HCT116 (cell line): ENCODE measurements at regions not wholly inside any gene's neighbourhood (a gene's known extent, or its start where the extent isn't known, plus 50 kb on each side); places are given as distances from the start of the nearest gene placed in this dataset.

Experiments
- ATAC-seq: fragments of 200-7000 bp; cut with Tn5 transposase; 2 replicates; pipeline ENCODE4 v1.9.1; 2020; ENCODE audit warnings: mild to moderate bottlenecking, moderate library complexity
- BruUV-seq: library from RNA; stranded (reverse); fragments of 400-500 nt; replicated peaks from 2 replicates; lab custom pipeline; 2021; lab: Mats Ljungman, UMichigan
- CTCF ChIA-PET: fragments of 300-600 bp; sonication (Branson Sonifier 250); formaldehyde crosslinking; loops from one replicate; lab custom pipeline; 2021; ENCODE audit warnings: antibody characterized with exemption; lab: Charles Lee
- POLR2A ChIA-PET: fragments of 300-600, 350-600 bp; sonication (Branson Sonifier 250); formaldehyde crosslinking; loops from one replicate; lab custom pipeline; 2021; ENCODE audit warnings: antibody characterized with exemption; lab: Charles Lee
- RAD21 ChIA-PET, 2 experiments: fragments of 300-600 bp; sonication (Branson Sonifier 250); formaldehyde crosslinking; loops; one replicate each; lab custom pipeline; 2023; ENCODE audit warnings: low total read pairs in 2 of 2; ENCODE audit not compliant: uncharacterized antibody in 2 of 2, unreplicated experiment in 2 of 2, low non-redundant PET in 1 of 2; lab: Charles Lee
- DNase-seq: peaks from one replicate; pipeline ENCODE4 v3.0.0-alpha.2; 2010; ENCODE audit warnings: low read depth, low spot score
- H2AFZ ChIP-seq: fragments of 200-600 bp; shearing (Covaris generic), sonication (generic); 2 replicates; pipeline ENCODE4 v1.6.1; 2017; ENCODE audit warnings: low read depth, mixed run types, mixed read lengths, antibody characterized with exemption, low read length; ENCODE audit not compliant: poor library complexity, severe bottlenecking
- H3K27ac ChIP-seq: 2 replicates; pipeline ENCODE4 v1.5.1; 2012; ENCODE audit warnings: low read depth, low read length
- H3K27me3 ChIP-seq: fragments of 200-600 bp; sonication (generic); 2 replicates; pipeline ENCODE4 v1.6.1; 2016; ENCODE audit warnings: mixed run types, low read length, mixed read lengths; ENCODE audit not compliant: insufficient read depth
- H3K36me3 ChIP-seq, 2 experiments: fragments of 200-500 bp in 1 of 2; fragments of 200-600 bp in 1 of 2; sonication (Bioruptor generic) in 1 of 2; sonication (generic) in 1 of 2; 2 replicates each; pipeline versions ENCODE4 v1.5.1 to v1.6.1; 2014 to 2016; ENCODE audit warnings: low read length in 2 of 2, inconsistent platforms in 1 of 2, mixed read lengths in 1 of 2, mixed run types in 1 of 2; ENCODE audit not compliant: insufficient read depth in 2 of 2, control insufficient read depth in 1 of 2
- H3K4me1 ChIP-seq, 2 experiments: fragments of 200-600 bp in 1 of 2; sonication (generic) in 1 of 2; 2 replicates each; pipeline versions ENCODE4 v1.5.1 to v1.6.1; 2012 to 2017; ENCODE audit warnings: low read length in 2 of 2, inconsistent platforms in 1 of 2, mild to moderate bottlenecking in 1 of 2, mixed read lengths in 1 of 2, mixed run types in 1 of 2, moderate library complexity in 1 of 2; ENCODE audit not compliant: insufficient read depth in 2 of 2, control insufficient read depth in 1 of 2
- H3K4me2 ChIP-seq: fragments of 200-600 bp; sonication (generic); 2 replicates; pipeline ENCODE4 v1.6.1; 2017; ENCODE audit warnings: mixed run types, low read length, mixed read lengths
- H3K4me3 ChIP-seq, 2 experiments: fragments of 200-600 bp in 1 of 2; sonication (generic) in 1 of 2; replicated peaks in 1 of 2; 2 replicates each; pipeline ENCODE4 v1.5.1; 2011 to 2016; ENCODE audit warnings: low read length in 2 of 2, control low read depth in 1 of 2, low read depth in 1 of 2, mild to moderate bottlenecking in 1 of 2, mixed read lengths in 1 of 2, mixed run types in 1 of 2
- H3K79me2 ChIP-seq: fragments of 200-600 bp; sonication (generic); 2 replicates; pipeline ENCODE4 v1.6.1; 2017; ENCODE audit warnings: mild to moderate bottlenecking, mixed run types, low read length, moderate library complexity, mixed read lengths; ENCODE audit not compliant: insufficient read depth
- H3K9ac ChIP-seq: fragments of 200-600 bp; sonication (generic); 2 replicates; pipeline ENCODE4 v1.6.1; 2016; ENCODE audit warnings: low read length, mixed read lengths
- H3K9me2 ChIP-seq: fragments of 200-600 bp; sonication (generic), shearing (Covaris generic); 2 replicates; pipeline ENCODE4 v1.6.1; 2017; ENCODE audit warnings: mixed run types, mild to moderate bottlenecking, moderate library complexity; ENCODE audit not compliant: insufficient read depth
- H3K9me3 ChIP-seq, 2 experiments: fragments of 200-500 bp in 1 of 2; fragments of 200-600 bp in 1 of 2; sonication (Bioruptor generic) in 1 of 2; sonication (generic) in 1 of 2; 2 replicates each; pipeline ENCODE4 v1.6.1; 2014 to 2017; ENCODE audit warnings: low read length in 2 of 2, mixed read lengths in 2 of 2, inconsistent platforms in 1 of 2, low read depth in 1 of 2, mild to moderate bottlenecking in 1 of 2, mixed run types in 1 of 2, moderate library complexity in 1 of 2; ENCODE audit not compliant: control insufficient read depth in 1 of 2, insufficient read depth in 1 of 2
- H4K20me1 ChIP-seq: fragments of 200-600 bp; sonication (generic), shearing (Covaris generic); 2 replicates; pipeline ENCODE4 v1.6.1; 2017; ENCODE audit warnings: mixed run types, mild to moderate bottlenecking, moderate library complexity; ENCODE audit not compliant: insufficient read depth
- CBX3 ChIP-seq: IDR thresholded peaks from 2 replicates; pipeline ENCODE4 v1.6.1; 2012; ENCODE audit warnings: low read depth
- CTCF ChIP-seq, 3 experiments: fragments of 200-600 bp in 1 of 3; sonication (generic) in 1 of 3; IDR thresholded peaks in 2 of 3; conservative IDR thresholded peaks in 1 of 3; 2 replicates each; pipeline ENCODE4 v1.5.1; 2012 to 2017; ENCODE audit warnings: low read depth in 2 of 3, low read length in 2 of 3, antibody characterized with exemption in 1 of 3, borderline replicate concordance in 1 of 3, control low read depth in 1 of 3, mild to moderate bottlenecking in 1 of 3, mixed read lengths in 1 of 3, mixed run types in 1 of 3, moderate library complexity in 1 of 3; ENCODE audit not compliant: insufficient read depth in 1 of 3
- EGR1 ChIP-seq: IDR thresholded peaks from 2 replicates; pipeline ENCODE4 v1.6.1; 2012; ENCODE audit warnings: low read depth
- ELF1 ChIP-seq: IDR thresholded peaks from 2 replicates; pipeline ENCODE4 v1.6.1; 2012; ENCODE audit warnings: low read depth, borderline replicate concordance
- EZH2 ChIP-seq: fragments of 200-600 bp; sonication (generic); IDR thresholded peaks from 2 replicates; pipeline ENCODE4 v1.6.1; 2017; ENCODE audit warnings: antibody characterized with exemption, mixed run types
- MAX ChIP-seq: IDR thresholded peaks from 2 replicates; pipeline ENCODE4 v1.6.1; 2012
- POLR2A ChIP-seq: IDR thresholded peaks from 2 replicates; pipeline ENCODE4 v1.7.0; 2011; ENCODE audit warnings: borderline replicate concordance; ENCODE audit not compliant: insufficient read depth, insufficient read length; ENCODE audit errors: extremely low read depth
- POLR2AphosphoS5 ChIP-seq: IDR thresholded peaks from 2 replicates; pipeline ENCODE4 v1.6.1; 2011; ENCODE audit warnings: mild to moderate bottlenecking, low read depth, low read length, moderate library complexity
- RAD21 ChIP-seq: IDR thresholded peaks from 2 replicates; pipeline ENCODE4 v1.6.1; 2012; ENCODE audit warnings: low read depth, mild to moderate bottlenecking
- REST ChIP-seq: IDR thresholded peaks from 2 replicates; pipeline ENCODE4 v1.6.1; 2012; ENCODE audit warnings: low read depth
- SIN3A ChIP-seq: IDR thresholded peaks from 2 replicates; pipeline ENCODE4 v1.6.1; 2012; ENCODE audit warnings: low read depth
- SP1 ChIP-seq: IDR thresholded peaks from 2 replicates; pipeline ENCODE4 v1.6.1; 2012; ENCODE audit warnings: low read depth
- SRF ChIP-seq: IDR thresholded peaks from 2 replicates; pipeline ENCODE4 v1.6.1; 2012; ENCODE audit warnings: low read depth
- TCF7L2 ChIP-seq: IDR thresholded peaks from 2 replicates; pipeline ENCODE4 v1.7.0; 2011; ENCODE audit warnings: borderline replicate concordance, inconsistent platforms; ENCODE audit not compliant: insufficient read depth, insufficient read length; ENCODE audit errors: extremely low read depth
- ZBTB33 ChIP-seq: IDR thresholded peaks from 2 replicates; pipeline ENCODE4 v1.6.1; 2011; ENCODE audit warnings: mild to moderate bottlenecking, low read length, moderate library complexity; ENCODE audit not compliant: insufficient replicate concordance; ENCODE audit errors: extremely low read depth
- ZFX ChIP-seq: fragments of 450-650 bp; IDR thresholded peaks from 2 replicates; pipeline ENCODE4 v1.6.1; 2017
- ZNF274 ChIP-seq: fragments of 200-500 bp; sonication (Bioruptor generic); IDR thresholded peaks from 2 replicates; pipeline ENCODE4 v1.6.1; 2014; ENCODE audit warnings: mild to moderate bottlenecking, low read depth, low read length, inconsistent platforms
- intact Hi-C: fragments of 100-400 bp; cut with micrococcal nuclease; formaldehyde crosslinking; loops from 2 replicates; pipeline ENCODE4 v1.10.0; 2022

- Histone ChIP-seq H3K79me2 (no peaks in the 10 kb centered on the region), H4K20me1 (no peaks in the 10 kb centered on the region)
- ChIA-PET RAD21 (no interaction called here), CTCF (no interaction called here)
- no peak for DNase-seq
- TF ChIP-seq ZNF274: no peak
- TF ChIP-seq MAX: no peak
- no peak for TF ChIP-seq ZBTB33
- TF ChIP-seq EGR1: no peak
- no peak for TF ChIP-seq POLR2AphosphoS5
- TF ChIP-seq EZH2: no peak
- no peak for TF ChIP-seq TCF7L2
- TF ChIP-seq CBX3: no peak
- TF ChIP-seq ZFX: no peak
- TF ChIP-seq CTCF (IDR thresholded peaks at IDR 0.05 in 2 of 3, conservative IDR thresholded peaks at IDR 0.05 in 1 of 3; ENCODE audit: borderline replicate concordance in 1 of 3, insufficient read depth in 1 of 3, low read depth in 2 of 3, low read length in 2 of 3): no peak
- TF ChIP-seq SP1: no peak
- no peak for TF ChIP-seq RAD21
- no peak for TF ChIP-seq SRF
- no peak for TF ChIP-seq ELF1
- TF ChIP-seq SIN3A: no peak
- TF ChIP-seq REST: no peak
- TF ChIP-seq POLR2A: no peak
- TF ChIP-seq, all 23 proteins: peak for 0
- no peaks in the 10 kb centered on the region for H3K9me2 ChIP-seq
- POLR2A ChIA-PET: interaction anchor here (1.1 kb wide), 1 partner anchor 9 kb away, joined by 7 read pairs; no protein-coding TSS in a partner anchor
- no peaks in the 10 kb centered on the region for H3K27me3 ChIP-seq
- no peak overlapping the region for H3K27ac ChIP-seq
- intact Hi-C loops: no loop called here
- H3K4me3 ChIP-seq: no peak overlapping the region
- H3K4me1 ChIP-seq: peaks cover 33 to 88% of the 10 kb centered on the region in 2 experiments
- no peaks in the 10 kb centered on the region for H3K9me3 ChIP-seq
- H3K9ac ChIP-seq: no peak overlapping the region
- no peak for ATAC-seq
- no TSS peak for BruUV-seq
- H3K36me3 ChIP-seq: no peaks in the 10 kb centered on the region
- H2AFZ ChIP-seq: no peak overlapping the region
- no peak overlapping the region for H3K4me2 ChIP-seq
These were observed 52.3 kb upstream of the CPLX2 start for GRCh38 chr5:175819090-175819425.
